CD4-positive, alpha-beta memory T cell (primary cell): ENCODE measurements at regions not wholly inside any gene's neighbourhood (a gene's known extent, or its start where the extent isn't known, plus 50 kb on each side); places are given as distances from the start of the nearest gene placed in this dataset.

Experiments used
- CTCF ChIA-PET: fragments of 350-600 bp; sonication (Branson Sonifier 250); formaldehyde crosslinking; loops from one replicate; lab custom pipeline; 2021; ENCODE audit warnings: inconsistent platforms; ENCODE audit not compliant: partially characterized antibody; lab: Charles Lee
- POLR2A ChIA-PET: fragments of 350-600 bp; sonication (Branson Sonifier 250); formaldehyde crosslinking; loops from one replicate; lab custom pipeline; 2021; ENCODE audit not compliant: partially characterized antibody; lab: Charles Lee
- DNase-seq, 5 donors: peaks; one replicate each; pipeline versions ENCODE4 v3.0.0 to v3.0.0-alpha.2; 2020 to 2022; ENCODE audit warnings: mixed read lengths in 1 of 5
- H3K27ac ChIP-seq: one replicate; pipeline ENCODE4 v1.7.0; 2013; ENCODE audit warnings: low read depth, low read length
- H3K27me3 ChIP-seq: 2 replicates; pipeline ENCODE4 v1.7.0; 2013; ENCODE audit warnings: mild to moderate bottlenecking, low read length, moderate library complexity; ENCODE audit not compliant: insufficient read depth
- H3K36me3 ChIP-seq: 2 replicates; pipeline ENCODE4 v1.7.0; 2013; ENCODE audit warnings: mild to moderate bottlenecking, low read length, moderate library complexity; ENCODE audit not compliant: insufficient read depth
- H3K4me1 ChIP-seq: 2 replicates; pipeline ENCODE4 v1.7.0; 2013; ENCODE audit warnings: mild to moderate bottlenecking, low read length, moderate library complexity; ENCODE audit not compliant: insufficient read depth
- H3K4me3 ChIP-seq, 2 donors: one replicate each; pipeline ENCODE4 v1.7.0; 2013; ENCODE audit warnings: low read length in 2 of 2, mild to moderate bottlenecking in 1 of 2
- H3K9me3 ChIP-seq, 2 donors: one replicate each; pipeline ENCODE4 v1.7.0; 2013; ENCODE audit warnings: low read length in 2 of 2, control low read depth in 1 of 2; ENCODE audit not compliant: control insufficient read depth in 1 of 2
- H3K27ac Mint-ChIP-seq, 7 donors: one replicate each; pipeline ENCODE4 v1.8.0; 2020 to 2021; ENCODE audit warnings: mixed read lengths in 7 of 7, mild to moderate bottlenecking in 6 of 7, inconsistent platforms in 3 of 7, moderate library complexity in 3 of 7
- H3K27me3 Mint-ChIP-seq, 2 donors: one replicate each; pipeline ENCODE4 v1.8.0; 2020 to 2021; ENCODE audit warnings: mixed read lengths in 2 of 2
- H3K36me3 Mint-ChIP-seq, 2 donors: one replicate each; pipeline ENCODE4 v1.8.0; 2020 to 2021; ENCODE audit warnings: mixed read lengths in 2 of 2, inconsistent platforms in 1 of 2, mild to moderate bottlenecking in 1 of 2
- H3K4me1 Mint-ChIP-seq, 4 donors: one replicate each; pipeline ENCODE4 v1.8.0; 2020 to 2021; ENCODE audit warnings: mixed read lengths in 4 of 4, mild to moderate bottlenecking in 1 of 4
- H3K4me3 Mint-ChIP-seq, 8 donors: one replicate each; pipeline ENCODE4 v1.8.0; 2020 to 2021; ENCODE audit warnings: mixed read lengths in 8 of 8, mild to moderate bottlenecking in 7 of 8, moderate library complexity in 6 of 8, inconsistent platforms in 3 of 8
- H3K9me3 Mint-ChIP-seq, 8 donors: one replicate each; pipeline ENCODE4 v1.8.0; 2020 to 2021; ENCODE audit warnings: mixed read lengths in 8 of 8, mild to moderate bottlenecking in 5 of 8, inconsistent platforms in 3 of 8, moderate library complexity in 1 of 8
- intact Hi-C: fragments of 100-400 bp; cut with micrococcal nuclease; formaldehyde crosslinking; loops from one replicate; pipeline ENCODE4 v1.15.1; 2023

GRCh38 chr19:32168111-32168510, 177.3 kb upstream of the ZNF507 start:
- peaks cover 0 to 4% (median 0%) of the 10 kb centered on the region in 8 donors for H3K9me3 Mint-ChIP-seq
- Histone ChIP-seq H3K4me1 (no peaks in the 10 kb centered on the region), H3K36me3 (no peaks in the 10 kb centered on the region), H3K4me3 (no peak overlapping the region), H3K27ac (no peak overlapping the region), H3K9me3 (no peaks in the 10 kb centered on the region), H3K27me3 (no peaks in the 10 kb centered on the region)
- H3K4me3 Mint-ChIP-seq = no peak overlapping the region
- no peak for DNase-seq
- H3K27me3 Mint-ChIP-seq = peaks cover 0 to 18% of the 10 kb centered on the region in 2 donors
- no peak overlapping the region for H3K27ac Mint-ChIP-seq
- intact Hi-C loops = no loop called here
- POLR2A ChIA-PET = no interaction called here
- CTCF ChIA-PET = no interaction called here
- no peaks in the 10 kb centered on the region for H3K36me3 Mint-ChIP-seq
- no peaks in the 10 kb centered on the region for H3K4me1 Mint-ChIP-seq

DNA sequence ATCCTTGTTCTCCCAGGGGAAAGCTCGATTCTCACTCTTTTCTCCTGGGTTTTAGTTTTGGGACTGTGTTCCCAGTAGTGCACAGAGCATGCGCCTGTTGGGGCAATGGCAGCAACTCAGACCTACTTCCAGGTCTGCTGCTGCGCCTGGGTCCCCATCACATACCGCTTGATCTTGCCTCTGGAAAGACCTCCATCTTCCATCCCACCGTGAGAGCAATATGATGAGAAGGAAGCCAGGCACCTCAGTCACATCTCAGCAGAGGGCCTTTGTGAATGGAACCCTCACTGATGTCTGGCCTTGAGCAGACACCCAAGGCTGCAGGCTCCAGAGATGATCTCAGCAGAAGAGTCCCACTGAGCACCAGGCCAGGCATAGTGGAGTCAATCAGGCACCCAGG, 176.8 kb upstream of the ZNF507 start:
- Histone ChIP-seq H3K4me3 (no peak overlapping the region), H3K9me3 (no peaks in the 10 kb centered on the region), H3K36me3 (no peaks in the 10 kb centered on the region), H3K27me3 (no peaks in the 10 kb centered on the region), H3K4me1 (no peaks in the 10 kb centered on the region), H3K27ac (no peak overlapping the region)
- H3K27me3 Mint-ChIP-seq = peaks cover 0 to 18% of the 10 kb centered on the region in 2 donors
- H3K9me3 Mint-ChIP-seq = peaks cover 0 to 4% (median 0%) of the 10 kb centered on the region in 8 donors
- no peaks in the 10 kb centered on the region for H3K36me3 Mint-ChIP-seq
- intact Hi-C loops = no loop called here
- H3K4me3 Mint-ChIP-seq = no peak overlapping the region
- no peaks in the 10 kb centered on the region for H3K4me1 Mint-ChIP-seq
- H3K27ac Mint-ChIP-seq = no peak overlapping the region
- ChIA-PET CTCF (no interaction called here), POLR2A (no interaction called here)
- DNase-seq = no peak

GRCh38 chr19:32171719-32172151, 173.7 kb upstream of the ZNF507 start:
- Mint-ChIP-seq H3K27me3 (peaks cover 0 to 11% of the 10 kb centered on the region in 2 donors), H3K4me1 (no peaks in the 10 kb centered on the region), H3K27ac (no peak overlapping the region), H3K9me3 (peaks cover 0 to 4% (median 0%) of the 10 kb centered on the region in 8 donors), H3K4me3 (no peak overlapping the region), H3K36me3 (no peaks in the 10 kb centered on the region)
- Histone ChIP-seq H3K9me3 (no peaks in the 10 kb centered on the region), H3K36me3 (no peaks in the 10 kb centered on the region), H3K4me1 (no peaks in the 10 kb centered on the region), H3K4me3 (no peak overlapping the region), H3K27me3 (no peaks in the 10 kb centered on the region), H3K27ac (no peak overlapping the region)
- CTCF ChIA-PET = no interaction called here
- POLR2A ChIA-PET = no interaction called here
- intact Hi-C loops = no loop called here
- no peak for DNase-seq

DNA sequence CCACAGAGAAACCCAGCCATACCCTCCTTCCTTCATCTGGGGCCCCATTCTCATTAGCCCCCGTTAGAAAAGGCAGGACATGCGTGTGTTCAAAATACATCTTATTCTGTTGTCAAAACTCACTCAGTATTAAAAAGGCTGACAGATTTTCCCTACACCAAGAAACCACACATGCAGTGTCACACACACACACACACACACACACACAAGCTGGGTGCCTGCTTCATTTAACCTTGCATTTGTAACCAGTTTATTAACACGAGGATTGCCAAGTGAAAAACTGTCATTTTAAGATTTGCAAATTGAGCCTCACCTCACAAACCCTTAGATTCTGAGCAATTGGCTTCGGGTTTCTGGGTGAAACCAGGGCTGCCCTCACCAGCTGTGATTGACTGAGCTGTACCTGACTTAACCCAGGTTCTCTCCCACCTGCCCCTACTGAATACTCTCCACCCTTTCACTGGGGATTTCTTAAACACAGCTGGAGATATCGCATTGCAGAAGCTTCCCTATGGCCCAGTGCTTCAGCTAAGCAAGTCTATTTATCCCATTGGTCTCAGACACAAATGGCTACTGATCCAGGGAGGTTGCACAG, 172.7 kb upstream of the ZNF507 start:
- intact Hi-C loops = no loop called here
- no peaks in the 10 kb centered on the region for H3K4me1 Mint-ChIP-seq
- CTCF ChIA-PET = no interaction called here
- Histone ChIP-seq H3K4me1 (no peaks in the 10 kb centered on the region), H3K4me3 (no peak overlapping the region), H3K27ac (no peak overlapping the region), H3K27me3 (no peaks in the 10 kb centered on the region), H3K9me3 (no peaks in the 10 kb centered on the region), H3K36me3 (no peaks in the 10 kb centered on the region)
- POLR2A ChIA-PET = no interaction called here
- H3K9me3 Mint-ChIP-seq = peaks cover 0 to 4% (median 0%) of the 10 kb centered on the region in 8 donors
- H3K27me3 Mint-ChIP-seq = peaks cover 0 to 11% of the 10 kb centered on the region in 2 donors
- no peak overlapping the region for H3K27ac Mint-ChIP-seq
- H3K4me3 Mint-ChIP-seq = no peak overlapping the region
- no peaks in the 10 kb centered on the region for H3K36me3 Mint-ChIP-seq
- no peak for DNase-seq

- no peak overlapping the region for H3K27ac Mint-ChIP-seq
- H3K9me3 ChIP-seq = no peaks in the 10 kb centered on the region
- no peaks in the 10 kb centered on the region for H3K4me1 ChIP-seq
- DNase-seq = no peak
- ChIA-PET POLR2A (no interaction called here), CTCF (interaction anchor here (0.6 kb wide), 1 partner anchor 47 kb away, joined by 4 read pairs; no protein-coding TSS in a partner anchor)
- intact Hi-C loops = no loop called here
- H3K4me1 Mint-ChIP-seq = no peaks in the 10 kb centered on the region
- no peaks in the 10 kb centered on the region for H3K36me3 ChIP-seq
- no peaks in the 10 kb centered on the region for H3K27me3 ChIP-seq
- peaks cover 0 to 4% (median 0%) of the 10 kb centered on the region in 8 donors for H3K9me3 Mint-ChIP-seq
- H3K4me3 Mint-ChIP-seq = no peak overlapping the region
- peaks cover 0 to 4% of the 10 kb centered on the region in 2 donors for H3K27me3 Mint-ChIP-seq
- H3K27ac ChIP-seq = no peak overlapping the region
- H3K4me3 ChIP-seq = no peak overlapping the region
- H3K36me3 Mint-ChIP-seq = no peaks in the 10 kb centered on the region
These were observed 171.6 kb upstream of the ZNF507 start for GRCh38 chr19:32173836-32174235.

- no peak for DNase-seq
- Histone ChIP-seq H3K36me3 (no peaks in the 10 kb centered on the region), H3K4me1 (no peaks in the 10 kb centered on the region), H3K27me3 (no peaks in the 10 kb centered on the region), H3K4me3 (no peak overlapping the region), H3K27ac (no peak overlapping the region), H3K9me3 (no peaks in the 10 kb centered on the region)
- peaks cover 0 to 3% (median 0%) of the 10 kb centered on the region in 8 donors for H3K9me3 Mint-ChIP-seq
- no peak overlapping the region for H3K27ac Mint-ChIP-seq
- H3K36me3 Mint-ChIP-seq = no peaks in the 10 kb centered on the region
- H3K4me3 Mint-ChIP-seq = no peak overlapping the region
- no peaks in the 10 kb centered on the region for H3K4me1 Mint-ChIP-seq
- intact Hi-C loops = no loop called here
- H3K27me3 Mint-ChIP-seq = no peaks in the 10 kb centered on the region
- POLR2A ChIA-PET = no interaction called here
- CTCF ChIA-PET = no interaction called here
These were observed 170.9 kb upstream of the ZNF507 start for GRCh38 chr19:32174386-32175113.

DNA sequence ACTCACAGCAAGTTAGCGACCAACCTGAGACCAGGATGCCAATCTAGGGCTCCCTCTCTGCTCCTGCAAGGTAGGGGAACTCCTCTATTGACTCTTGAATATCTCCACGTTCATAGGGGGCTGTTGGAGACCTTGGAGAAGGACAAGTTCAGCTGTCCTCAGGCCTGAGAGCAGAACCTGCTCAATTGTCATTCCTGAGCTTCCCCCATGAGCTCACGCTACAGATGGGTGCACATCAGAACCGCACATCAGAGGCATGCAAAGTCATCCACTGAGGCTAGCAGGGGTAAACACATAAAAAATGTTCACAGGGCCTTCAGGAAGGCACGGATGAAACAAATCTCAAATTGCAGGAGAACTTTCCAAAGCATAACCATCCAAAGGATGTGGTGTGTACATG, 168.8 kb upstream of the ZNF507 start:
- Mint-ChIP-seq H3K27me3 (no peaks in the 10 kb centered on the region), H3K4me3 (no peak overlapping the region), H3K36me3 (no peaks in the 10 kb centered on the region), H3K9me3 (no peaks in the 10 kb centered on the region), H3K4me1 (no peaks in the 10 kb centered on the region), H3K27ac (no peak overlapping the region)
- no peaks in the 10 kb centered on the region for H3K36me3 ChIP-seq
- intact Hi-C loops = no loop called here
- no peaks in the 10 kb centered on the region for H3K27me3 ChIP-seq
- ChIA-PET CTCF (no interaction called here), POLR2A (no interaction called here)
- no peak for DNase-seq
- no peak overlapping the region for H3K4me3 ChIP-seq
- H3K4me1 ChIP-seq = no peaks in the 10 kb centered on the region
- H3K9me3 ChIP-seq = no peaks in the 10 kb centered on the region
- no peak overlapping the region for H3K27ac ChIP-seq
